ENCODE measurements at regions not wholly inside any gene's neighbourhood (a gene's known extent, or its start where the extent isn't known, plus 50 kb on each side); places are given as distances from the start of the nearest gene placed in this dataset.

GRCh38 chr9:14560194-14560593, 133.0 kb downstream of the ZDHHC21 start:
- no peak for DNase-seq

- DNase-seq, result no peak
Observed at GRCh38 chr9:14554886-14555285, 138.3 kb downstream of the ZDHHC21 start.

- DNase-seq, result no peak
Observed at GRCh38 chr9:14547245-14548060, 145.8 kb downstream of the ZDHHC21 start.

GRCh38 chr9:14546693-14547092, 146.5 kb downstream of the ZDHHC21 start:
- no peak for DNase-seq

- DNase-seq, result no peak
Observed at GRCh38 chr9:14542071-14542470, 151.2 kb downstream of the ZDHHC21 start.

- DNase-seq, result no peak
Observed at GRCh38 chr9:14538526-14538925, 154.7 kb downstream of the ZDHHC21 start.

GRCh38 chr9:14535161-14535955, 157.9 kb downstream of the ZDHHC21 start:
- DNase-seq, result no peak

GRCh38 chr9:14533867-14534640, 159.2 kb downstream of the ZDHHC21 start:
- DNase-seq, result no peak

- no peak for DNase-seq
Observed at GRCh38 chr9:14532456-14533115, 160.6 kb downstream of the ZDHHC21 start.

GRCh38 chr9:14531341-14532269, 161.6 kb downstream of the ZDHHC21 start:
- no peak for DNase-seq

- no peak for DNase-seq
Observed at GRCh38 chr9:14530841-14531240, 162.4 kb downstream of the ZDHHC21 start.

GRCh38 chr9:14530366-14530765, 162.9 kb downstream of the ZDHHC21 start:
- DNase-seq, result no peak

- no peak for DNase-seq
Observed at GRCh38 chr9:14529629-14530028, 163.6 kb downstream of the ZDHHC21 start.

GRCh38 chr9:14529054-14529453, 164.2 kb downstream of the ZDHHC21 start:
- DNase-seq, result no peak

GRCh38 chr9:14526504-14526903, 166.7 kb downstream of the ZDHHC21 start:
- no peak for DNase-seq

GRCh38 chr9:14525856-14526255, 167.4 kb downstream of the ZDHHC21 start:
- no peak for DNase-seq

- no peak for DNase-seq
Observed at GRCh38 chr9:14524873-14525515, 168.2 kb downstream of the ZDHHC21 start.

- no peak for DNase-seq
Observed at GRCh38 chr9:14523545-14523944, 169.7 kb downstream of the ZDHHC21 start.

GRCh38 chr9:14522627-14523379, 170.4 kb downstream of the ZDHHC21 start:
- DNase-seq, result no peak

GRCh38 chr9:14520341-14520740, 172.9 kb downstream of the ZDHHC21 start:
- DNase-seq, result no peak

All from activated CD4-positive, CD25-positive, alpha-beta regulatory T cell treated with anti-CD3 and anti-CD28 coated beads, Interleukin-2, amount 50 U/mL, for 72 hours (primary cell).